BLaER1 treated with 17β-estradiol and CSF1 and Interleukin-3, amounts not matched to agents 10 nM and 100 nM (cell line): ENCODE measurements at regions not wholly inside any gene's neighbourhood (a gene's known extent, or its start where the extent isn't known, plus 50 kb on each side); places are given as distances from the start of the nearest gene placed in this dataset.

Experiments
- H3K27ac ChIP-seq, 11 experiments: shearing (Covaris generic); formaldehyde crosslinking; 2 replicates each; pipeline ENCODE4 v1.8.1; 2022
- H3K27me3 ChIP-seq, 11 experiments: shearing (Covaris generic); formaldehyde crosslinking; 2 replicates each; pipeline ENCODE4 v1.8.1; 2022
- H3K36me3 ChIP-seq, 11 experiments: shearing (Covaris generic); formaldehyde crosslinking; 2 replicates each; pipeline ENCODE4 v1.8.1; 2022
- H3K4me1 ChIP-seq, 10 experiments: shearing (Covaris generic); formaldehyde crosslinking; 2 replicates each; pipeline ENCODE4 v1.8.1; 2022
- H3K4me2 ChIP-seq, 11 experiments: shearing (Covaris generic); formaldehyde crosslinking; 2 replicates each; pipeline ENCODE4 v1.8.1; 2022
- H3K4me3 ChIP-seq, 10 experiments: shearing (Covaris generic); formaldehyde crosslinking; 2 replicates each; pipeline ENCODE4 v1.8.1; 2022
- H3K9ac ChIP-seq, 11 experiments: shearing (Covaris generic); formaldehyde crosslinking; 2 replicates each; pipeline ENCODE4 v1.8.1; 2022
- H3K9me3 ChIP-seq, 11 experiments: shearing (Covaris generic); formaldehyde crosslinking; replicated peaks in 1 of 11; 2 replicates each; pipeline ENCODE4 v1.8.1; 2022
- H4K20me1 ChIP-seq, 11 experiments: shearing (Covaris generic); formaldehyde crosslinking; 2 replicates each; pipeline ENCODE4 v1.8.1; 2022
- Cebpa-rat ChIP-seq, 11 experiments: shearing (Covaris generic); IDR thresholded peaks; 2 replicates each; pipeline ENCODE4 v1.8.1; 2022

DNA sequence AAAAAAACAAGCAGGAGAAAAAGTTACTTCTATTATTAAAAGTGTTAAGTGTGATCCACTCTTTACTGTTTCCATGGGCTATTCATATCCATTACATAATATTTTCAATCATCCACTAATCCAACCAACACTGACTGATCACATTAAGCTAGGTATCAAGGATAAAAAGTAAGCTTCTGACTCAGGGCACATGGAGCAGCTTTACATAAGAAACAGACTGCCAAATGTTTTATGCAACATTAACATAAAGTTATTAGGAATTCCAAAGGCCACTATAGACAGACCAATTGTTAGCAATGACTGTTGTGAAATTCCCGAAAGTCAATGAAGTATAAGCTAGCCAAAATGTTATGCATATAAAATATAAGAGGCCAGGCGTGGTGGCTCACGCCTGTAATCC, 277.6 kb downstream of the ZEB2 start:
- Histone ChIP-seq H4K20me1 (no peaks in the 10 kb centered on the region), H3K9ac (no peak overlapping the region), H3K4me2 (0 out of 22 replicates have a peak overlapping the region, but pooled peaks of 2 of the 11 experiments have one; percentile 28 to 61), H3K9me3 (peaks cover 0 to 5% (median 0%) of the 10 kb centered on the region in 11 experiments; a peak in 1 of 22 replicates), H3K36me3 (no peaks in the 10 kb centered on the region), H3K4me3 (no peak overlapping the region), H3K27me3 (no peaks in the 10 kb centered on the region), H3K4me1 (peaks cover 15 to 47% (median 25%) of the 10 kb centered on the region in 10 experiments), H3K27ac (no peak overlapping the region)
- no peak for TF ChIP-seq Cebpa-rat (IDR thresholded peaks at IDR 0.05)

DNA sequence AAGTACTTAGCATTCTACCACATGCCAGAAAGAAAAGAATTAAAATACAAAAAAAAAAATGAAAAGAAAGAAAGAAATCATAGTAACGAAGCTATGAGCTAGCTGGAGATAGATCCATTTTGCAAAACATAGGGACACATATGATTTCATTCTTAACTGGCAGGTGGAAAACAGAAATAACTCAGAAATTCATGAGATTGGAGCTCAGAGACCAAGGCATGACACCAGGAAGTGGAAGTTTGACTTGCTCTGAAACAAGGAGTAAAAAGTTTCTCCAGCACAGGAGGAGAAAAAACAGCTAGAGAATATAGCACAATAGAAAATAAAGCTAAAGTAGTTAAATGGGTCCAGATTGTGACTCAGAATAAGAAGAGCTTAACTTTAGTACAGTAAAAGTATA, 278.1 kb downstream of the ZEB2 start:
- TF ChIP-seq Cebpa-rat (IDR thresholded peaks at IDR 0.05): no peak
- no peaks in the 10 kb centered on the region for H3K27me3 ChIP-seq
- H3K9me3 ChIP-seq: peaks cover 0 to 5% (median 0%) of the 10 kb centered on the region in 11 experiments; a peak in 1 of 22 replicates
- peak overlapping the region in 3 of 11 experiments; percentile 28 to 63 (median 61); a peak in 4 of 22 replicates for H3K4me2 ChIP-seq
- H3K4me3 ChIP-seq: no peak overlapping the region
- no peak overlapping the region for H3K27ac ChIP-seq
- H3K9ac ChIP-seq: no peak overlapping the region
- H3K4me1 ChIP-seq: peaks cover 15 to 52% (median 25%) of the 10 kb centered on the region in 10 experiments
- no peaks in the 10 kb centered on the region for H4K20me1 ChIP-seq
- no peaks in the 10 kb centered on the region for H3K36me3 ChIP-seq

DNA sequence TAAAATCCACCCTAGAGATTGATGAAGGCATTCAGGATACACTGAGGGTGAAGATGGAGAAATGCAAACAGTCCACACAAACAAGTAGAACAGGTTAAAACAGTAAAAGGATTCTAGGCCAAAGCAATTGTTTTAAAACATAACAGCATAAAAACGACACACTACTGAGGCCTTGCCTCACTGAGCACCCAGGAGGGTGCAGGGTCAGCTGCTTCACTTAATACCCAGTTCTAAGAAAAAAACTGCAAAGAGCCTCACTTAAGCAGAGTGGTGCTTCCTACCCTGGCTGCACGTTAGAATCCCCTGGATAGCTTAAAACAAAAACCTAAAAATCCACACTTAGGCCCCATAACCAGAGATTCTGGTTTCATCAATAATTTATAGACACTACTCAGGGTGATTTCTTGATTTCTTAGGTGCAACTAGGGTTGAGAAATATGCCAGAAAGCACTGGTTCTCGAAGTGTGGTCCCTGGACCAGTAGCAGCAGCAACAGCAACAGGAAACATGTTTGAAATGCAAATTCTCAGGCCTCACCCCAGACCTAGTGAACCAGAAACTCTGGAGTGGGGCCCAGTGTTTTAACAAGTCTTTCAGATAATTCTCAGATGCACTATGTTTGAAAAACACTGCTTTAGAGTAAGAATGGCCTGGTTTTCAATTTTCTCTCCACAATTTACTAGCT, 279.1 kb downstream of the ZEB2 start:
- Histone ChIP-seq H3K27me3 (no peaks in the 10 kb centered on the region), H3K4me1 (peaks cover 15 to 61% (median 25%) of the 10 kb centered on the region in 10 experiments), H3K9me3 (peaks cover 0 to 5% (median 0%) of the 10 kb centered on the region in 11 experiments; a peak in 1 of 22 replicates), H3K9ac (peak overlapping the region in 1 of 11 experiments; percentile 9; a peak in 1 of 22 replicates), H3K36me3 (no peaks in the 10 kb centered on the region), H3K4me3 (no peak overlapping the region), H3K27ac (peak overlapping the region in 1 of 11 experiments; percentile 23; a peak in 1 of 22 replicates), H3K4me2 (peak overlapping the region; percentile 28 to 68 (median 48)), H4K20me1 (no peaks in the 10 kb centered on the region)
- TF ChIP-seq Cebpa-rat (IDR thresholded peaks at IDR 0.05): no peak

- peaks cover 0 to 4% (median 0%) of the 10 kb centered on the region in 11 experiments; a peak in 1 of 22 replicates for H3K36me3 ChIP-seq
- no peak overlapping the region for H3K4me3 ChIP-seq
- peaks cover 0 to 5% (median 0%) of the 10 kb centered on the region in 11 experiments; a peak in 1 of 22 replicates for H3K9me3 ChIP-seq
- H4K20me1 ChIP-seq: no peaks in the 10 kb centered on the region
- H3K4me1 ChIP-seq: peaks cover 15 to 72% (median 25%) of the 10 kb centered on the region in 10 experiments
- H3K9ac ChIP-seq: no peak overlapping the region
- no peak for TF ChIP-seq Cebpa-rat (IDR thresholded peaks at IDR 0.05)
- H3K4me2 ChIP-seq: no peak overlapping the region
- no peak overlapping the region for H3K27ac ChIP-seq
- no peaks in the 10 kb centered on the region for H3K27me3 ChIP-seq
Measured at GRCh38 chr2:144239726-144240125, 280.2 kb downstream of the ZEB2 start.

- H3K4me2 ChIP-seq: peak overlapping the region in 2 of 11 experiments; percentile 85 to 90; a peak in 2 of 22 replicates
- H3K4me1 ChIP-seq: peaks cover 16 to 76% (median 26%) of the 10 kb centered on the region in 10 experiments
- H3K27ac ChIP-seq: no peak overlapping the region
- TF ChIP-seq Cebpa-rat (IDR thresholded peaks at IDR 0.05): no peak
- no peak overlapping the region for H3K4me3 ChIP-seq
- H3K27me3 ChIP-seq: no peaks in the 10 kb centered on the region
- H3K36me3 ChIP-seq: peaks cover 0 to 5% (median 0%) of the 10 kb centered on the region in 11 experiments; a peak in 1 of 22 replicates
- no peak overlapping the region for H3K9ac ChIP-seq
- H3K9me3 ChIP-seq: peaks cover 0 to 5% (median 0%) of the 10 kb centered on the region in 11 experiments; a peak in 1 of 22 replicates
- H4K20me1 ChIP-seq: no peaks in the 10 kb centered on the region
Measured at GRCh38 chr2:144239306-144239705, 280.6 kb downstream of the ZEB2 start.

- H3K9me3 ChIP-seq: peaks cover 0 to 2% (median 0%) of the 10 kb centered on the region in 11 experiments; a peak in 1 of 22 replicates
- TF ChIP-seq Cebpa-rat (IDR thresholded peaks at IDR 0.05): peak in 2 of 11 experiments; percentile 14 to 36; a peak in 3 of 22 replicates
- H3K4me2 ChIP-seq: peak overlapping the region in 6 of 11 experiments; percentile 11 to 90 (median 66); a peak in 13 of 22 replicates
- no peaks in the 10 kb centered on the region for H3K27me3 ChIP-seq
- peak overlapping the region in 6 of 11 experiments; percentile 39 to 83 (median 70); a peak in 14 of 22 replicates for H3K27ac ChIP-seq
- H3K36me3 ChIP-seq: peaks cover 0 to 5% (median 0%) of the 10 kb centered on the region in 11 experiments; a peak in 1 of 22 replicates
- peaks cover 15 to 89% (median 36%) of the 10 kb centered on the region in 10 experiments for H3K4me1 ChIP-seq
- no peaks in the 10 kb centered on the region for H4K20me1 ChIP-seq
- peak overlapping the region in 1 of 10 experiments; percentile 4; a peak in 1 of 20 replicates for H3K4me3 ChIP-seq
- H3K9ac ChIP-seq: peak overlapping the region in 4 of 11 experiments; percentile 33 to 56 (median 38); a peak in 5 of 22 replicates
Measured at GRCh38 chr2:144237830-144238627, 281.9 kb downstream of the ZEB2 start.

GRCh38 chr2:144237108-144237507, 282.8 kb downstream of the ZEB2 start:
- H3K27ac ChIP-seq: peak overlapping the region in 3 of 11 experiments; percentile 71 to 83 (median 75); a peak in 4 of 22 replicates
- no peaks in the 10 kb centered on the region for H3K27me3 ChIP-seq
- peaks cover 0 to 5% (median 0%) of the 10 kb centered on the region in 11 experiments; a peak in 1 of 22 replicates for H3K36me3 ChIP-seq
- peaks cover 15 to 93% (median 38%) of the 10 kb centered on the region in 10 experiments for H3K4me1 ChIP-seq
- H3K4me2 ChIP-seq: peak overlapping the region in 3 of 11 experiments; percentile 72 to 90 (median 85); a peak in 6 of 22 replicates
- no peak for TF ChIP-seq Cebpa-rat (IDR thresholded peaks at IDR 0.05)
- no peak overlapping the region for H3K4me3 ChIP-seq
- H3K9ac ChIP-seq: no peak overlapping the region
- H3K9me3 ChIP-seq: no peaks in the 10 kb centered on the region
- no peaks in the 10 kb centered on the region for H4K20me1 ChIP-seq

GRCh38 chr2:144235050-144235449, 284.9 kb downstream of the ZEB2 start:
- H3K4me1 ChIP-seq: peaks cover 0 to 86% (median 26%) of the 10 kb centered on the region in 10 experiments; a peak in 14 of 20 replicates
- peaks cover 0 to 5% (median 0%) of the 10 kb centered on the region in 11 experiments; a peak in 1 of 22 replicates for H3K36me3 ChIP-seq
- no peak overlapping the region for H3K9ac ChIP-seq
- no peak overlapping the region for H3K27ac ChIP-seq
- H3K4me3 ChIP-seq: no peak overlapping the region
- no peaks in the 10 kb centered on the region for H3K9me3 ChIP-seq
- H3K4me2 ChIP-seq: no peak overlapping the region; a peak in 1 of 22 replicates
- TF ChIP-seq Cebpa-rat (IDR thresholded peaks at IDR 0.05): no peak
- H4K20me1 ChIP-seq: no peaks in the 10 kb centered on the region
- H3K27me3 ChIP-seq: no peaks in the 10 kb centered on the region
